GM12891 (cell line): ENCODE measurements at regions not wholly inside any gene's neighbourhood (a gene's known extent, or its start where the extent isn't known, plus 50 kb on each side); places are given as distances from the start of the nearest gene placed in this dataset.

Experiments used
- POLR2A ChIP-seq: IDR thresholded peaks from 2 replicates; pipeline ENCODE4 v1.6.1; 2011; ENCODE audit warnings: low read depth, low read length, control low read depth
- TAF1 ChIP-seq: IDR thresholded peaks from 2 replicates; pipeline ENCODE4 v1.6.1; 2011; ENCODE audit warnings: low read depth, low read length, control low read depth

GRCh38 chr12:115470977-115471376 is 787.0 kb upstream of the TBX3 start:
- TF ChIP-seq POLR2A (no peak), TAF1 (no peak)
